Kidney glomerular epithelial cell (primary cell): ENCODE measurements at regions not wholly inside any gene's neighbourhood (a gene's known extent, or its start where the extent isn't known, plus 50 kb on each side); places are given as distances from the start of the nearest gene placed in this dataset.

ENCODE experiments used
- DNase-seq: peaks from one replicate; lab custom pipeline; 2025; lab: John Stamatoyannopoulos, UW

DNA sequence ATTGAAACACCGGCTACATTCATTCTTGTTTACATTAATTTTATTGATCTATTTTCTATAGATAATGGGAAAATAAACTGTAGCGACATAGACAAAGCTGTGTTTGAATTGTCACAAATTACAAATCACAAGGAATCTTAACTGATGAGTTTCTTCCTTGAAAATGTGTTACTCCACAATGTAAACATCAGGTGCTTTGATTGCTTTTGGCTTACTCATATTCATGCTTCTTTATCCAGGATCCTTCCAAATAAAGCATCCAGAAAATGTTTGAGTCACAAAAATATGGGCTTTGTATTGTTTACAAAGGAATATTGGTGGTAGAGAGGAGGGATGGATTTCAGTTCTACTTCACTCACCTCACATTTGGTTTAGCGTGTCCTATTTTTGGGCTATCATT is 64.0 kb downstream of the BMP2 start:
- DNase-seq: no peak

DNA sequence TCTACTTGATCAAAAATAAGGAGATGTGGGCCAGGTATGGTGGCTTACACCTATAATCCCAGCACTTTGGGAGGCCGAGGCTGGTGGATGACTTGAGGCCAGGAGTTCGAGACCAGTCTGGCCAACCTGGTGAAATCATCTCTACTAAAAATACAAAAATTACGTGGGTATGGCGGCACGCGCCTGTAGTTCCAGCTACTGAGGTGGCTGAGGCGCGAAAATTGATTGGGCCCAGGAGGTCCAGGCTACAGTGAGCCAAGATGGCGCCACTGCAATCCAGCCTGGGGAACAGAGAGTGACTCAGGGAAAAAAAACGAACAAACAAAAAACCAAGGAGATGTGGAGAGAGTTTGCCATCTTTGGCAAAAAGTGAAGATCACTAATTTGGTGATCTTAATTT is 65.3 kb downstream of the BMP2 start:
- DNase-seq: no peak

DNA sequence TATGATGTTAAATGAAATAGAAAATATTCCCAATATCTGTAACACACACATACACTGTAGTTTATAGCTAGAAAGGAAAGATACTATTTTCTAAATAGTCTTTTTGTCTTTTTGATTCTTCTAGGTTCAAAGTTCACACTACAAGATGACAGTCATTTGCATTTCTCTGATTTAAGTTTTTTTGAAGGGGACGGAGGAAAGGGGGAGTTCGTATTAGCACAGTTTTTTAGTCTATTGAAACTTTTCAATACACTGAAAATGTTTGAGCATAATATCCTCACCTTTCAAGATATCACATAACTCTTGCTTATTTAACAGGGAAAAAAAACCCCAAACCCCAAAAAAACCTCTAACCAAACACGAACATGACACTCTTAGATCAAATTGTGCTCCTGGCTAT is 68.1 kb downstream of the BMP2 start:
- DNase-seq: no peak

DNA sequence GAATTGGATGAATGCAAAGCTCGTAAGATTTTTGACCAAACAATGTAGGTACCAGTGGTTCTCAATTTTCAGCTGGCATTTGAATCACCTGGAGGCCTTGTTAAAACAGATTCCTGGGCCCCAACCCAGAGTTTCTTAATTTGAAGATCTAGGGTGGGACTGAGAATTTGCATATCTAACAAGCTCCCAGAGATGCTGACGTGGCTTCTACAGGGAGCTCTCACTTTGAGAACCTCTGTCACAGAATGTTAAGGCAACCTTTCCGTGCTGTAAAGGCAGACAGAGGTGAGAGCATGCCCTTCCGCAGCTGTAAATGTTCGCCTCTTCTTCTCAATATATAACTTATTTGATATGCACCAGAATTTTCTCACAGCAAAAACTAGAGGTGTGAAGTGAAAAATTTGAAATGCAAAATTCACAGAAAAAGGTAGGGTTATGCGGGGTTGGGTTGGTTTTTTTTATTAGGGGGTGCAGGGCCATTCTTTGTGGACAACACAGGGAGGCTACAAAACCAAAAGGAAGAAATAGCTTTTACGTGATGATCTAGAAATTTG is 69.4 kb downstream of the BMP2 start:
- no peak for DNase-seq

DNA sequence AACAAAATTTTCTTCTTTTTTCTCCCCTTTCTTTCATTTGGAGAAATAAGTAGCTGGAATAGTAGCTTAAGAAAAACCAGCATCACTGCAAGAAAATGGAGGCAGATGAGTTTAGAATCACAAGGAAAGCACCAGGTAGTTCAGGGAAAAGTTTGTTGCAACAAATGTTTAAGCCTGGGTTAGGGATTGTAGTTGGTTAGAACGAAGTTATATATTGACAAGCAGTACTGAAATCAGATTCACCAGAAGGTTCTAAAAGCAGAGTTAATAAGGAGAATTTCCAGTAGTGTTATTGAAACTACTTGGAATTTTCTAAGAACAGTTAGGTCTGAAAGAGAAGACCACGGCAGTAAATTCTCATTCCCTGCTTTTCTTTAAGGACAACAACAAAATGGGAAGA is 70.2 kb downstream of the BMP2 start:
- DNase-seq: no peak

DNA sequence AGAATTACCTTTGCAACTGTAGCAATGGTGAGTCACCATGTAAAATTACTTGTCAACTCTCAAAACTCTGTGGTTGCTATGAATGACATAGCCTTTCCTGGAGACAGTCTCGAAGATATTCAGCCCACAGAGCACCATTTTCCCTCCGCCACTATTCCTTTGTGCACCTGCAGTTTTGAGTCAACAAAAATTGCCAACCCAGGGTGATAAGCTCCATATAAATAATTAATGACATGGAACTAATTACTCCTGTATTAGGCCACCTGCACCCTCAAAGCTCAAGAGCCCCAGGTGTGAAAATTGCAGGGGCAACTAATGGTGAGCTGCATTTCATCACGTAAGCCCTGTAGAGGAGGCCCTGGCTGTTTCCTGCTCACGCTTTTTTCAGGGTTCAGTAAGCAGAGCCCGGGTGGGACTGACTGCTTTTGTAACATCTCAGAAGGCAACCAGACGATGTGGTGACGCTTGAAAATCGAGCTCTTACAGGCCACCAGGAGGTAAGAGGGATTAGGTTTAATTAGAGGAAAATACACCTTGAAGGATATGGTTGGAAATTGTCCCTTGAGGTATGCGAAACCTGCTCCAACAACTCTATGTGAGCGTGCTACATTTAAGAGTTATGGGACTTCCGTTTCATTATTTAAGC is 70.8 kb downstream of the BMP2 start:
- DNase-seq: peak; percentile 54

DNA sequence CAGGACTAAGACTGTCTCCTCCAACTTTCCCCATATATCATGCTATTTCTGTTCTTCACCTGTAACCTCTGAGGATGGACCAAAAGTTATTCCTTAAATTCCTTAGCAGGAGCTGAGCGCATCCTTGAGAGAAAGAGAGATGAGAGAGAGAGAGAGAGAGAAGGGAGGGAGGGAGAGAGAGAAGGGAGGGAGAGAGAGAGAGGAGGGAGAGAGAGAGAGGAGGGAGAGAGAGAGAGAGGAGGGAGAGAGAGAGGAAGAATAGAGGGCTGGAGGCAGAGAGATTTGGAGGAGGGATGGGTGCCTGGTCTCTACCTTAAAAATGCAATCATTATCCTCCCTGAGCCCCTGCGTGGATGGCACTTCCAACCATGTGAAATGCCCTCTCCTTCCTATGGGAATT is 73.6 kb downstream of the BMP2 start:
- no peak for DNase-seq

DNA sequence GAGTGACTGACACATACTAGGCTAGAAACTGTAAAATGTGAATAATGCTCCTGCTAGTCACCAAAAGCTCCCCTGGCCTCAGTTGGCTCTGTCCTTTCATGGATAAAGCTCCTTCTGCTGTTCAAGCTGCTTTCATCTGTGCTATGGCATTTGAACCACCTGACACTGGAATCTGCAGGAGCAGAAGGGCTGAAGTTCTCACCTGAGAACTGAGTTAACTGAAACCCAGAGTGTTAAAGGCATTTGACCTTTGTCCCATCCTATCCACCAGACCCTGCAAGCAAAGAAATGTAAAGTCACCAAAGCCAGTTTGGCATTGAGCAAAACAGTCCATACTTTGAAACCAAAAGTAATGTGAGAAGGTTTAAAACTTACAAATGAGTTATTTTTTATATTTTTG is 77.7 kb downstream of the BMP2 start:
- DNase-seq: no peak

DNA sequence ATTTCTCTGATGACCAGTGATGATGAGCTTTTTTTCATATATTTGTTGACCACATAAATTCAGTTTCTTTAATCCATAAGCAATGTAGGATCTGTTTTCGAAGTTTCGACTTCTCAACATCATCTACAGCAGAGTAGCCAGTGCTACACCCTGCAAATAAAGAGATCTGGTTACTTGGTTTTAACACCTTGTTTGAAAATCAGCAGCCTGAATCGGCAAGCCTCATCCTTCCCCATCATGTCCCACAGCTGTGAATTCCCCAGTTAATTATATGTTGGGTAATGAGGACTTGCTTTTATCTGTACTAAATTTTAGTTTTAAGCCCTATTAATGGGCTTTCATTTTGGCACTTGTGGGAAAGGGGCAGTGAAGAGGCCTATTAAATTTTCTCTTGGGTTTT is 80.6 kb downstream of the BMP2 start:
- DNase-seq: no peak

DNA sequence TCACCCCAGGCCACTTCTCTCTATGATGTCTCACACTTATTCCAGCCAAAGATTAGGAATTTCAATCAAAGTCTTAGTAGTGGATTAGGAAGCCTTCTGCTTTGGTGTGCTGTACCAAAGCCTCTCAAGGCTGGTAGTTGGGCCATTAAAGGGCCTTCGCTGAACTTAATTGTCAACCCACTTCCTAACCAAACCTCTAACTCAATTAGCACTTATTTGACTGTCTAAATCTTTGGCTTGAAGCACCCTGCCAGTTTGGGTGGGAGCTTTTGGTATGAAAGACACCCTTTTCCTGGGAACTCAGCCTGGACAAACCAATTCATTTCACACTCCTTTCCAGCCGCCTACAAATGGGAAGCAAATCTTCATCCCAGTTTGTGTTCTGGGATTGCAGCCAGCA is 81.5 kb downstream of the BMP2 start:
- DNase-seq: no peak

DNA sequence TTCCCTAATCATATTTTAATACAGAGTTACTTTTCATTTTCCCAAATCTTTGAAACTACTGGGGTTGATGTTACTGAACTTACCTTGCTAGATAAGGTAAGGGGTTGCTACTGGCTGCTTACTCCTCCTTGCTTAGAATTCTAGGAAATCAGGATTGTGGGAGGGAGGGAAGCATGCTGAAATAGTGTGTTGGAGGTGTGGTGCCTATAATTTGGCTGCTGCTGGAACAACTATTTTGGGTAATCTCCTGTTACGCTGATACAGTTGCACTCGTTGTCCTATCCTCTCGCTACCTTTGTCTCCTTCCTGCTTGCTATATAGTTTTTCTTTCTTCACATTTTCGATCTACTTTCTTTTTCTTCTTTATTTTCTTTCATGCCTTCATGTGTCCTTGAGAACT is 83.7 kb downstream of the BMP2 start:
- DNase-seq: no peak

DNA sequence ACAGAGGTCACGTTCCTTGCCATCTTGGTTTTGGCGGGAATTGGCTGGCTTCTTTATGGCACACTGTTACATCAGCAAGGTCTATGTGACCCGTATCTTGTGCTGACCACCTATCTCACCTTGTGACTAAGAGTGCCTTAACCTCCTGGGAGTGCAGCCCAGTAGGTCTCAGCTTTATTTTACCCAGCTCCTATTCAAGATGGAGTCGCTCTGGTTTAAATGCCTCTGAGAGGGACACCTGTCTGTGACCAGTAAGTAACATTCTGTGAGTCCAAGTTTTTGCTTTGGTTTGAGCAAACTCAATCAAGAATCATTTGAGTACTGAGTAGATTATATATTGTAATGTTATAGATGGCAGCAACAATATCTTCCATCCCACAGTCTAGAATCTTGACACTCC is 85.0 kb downstream of the BMP2 start:
- no peak for DNase-seq

DNA sequence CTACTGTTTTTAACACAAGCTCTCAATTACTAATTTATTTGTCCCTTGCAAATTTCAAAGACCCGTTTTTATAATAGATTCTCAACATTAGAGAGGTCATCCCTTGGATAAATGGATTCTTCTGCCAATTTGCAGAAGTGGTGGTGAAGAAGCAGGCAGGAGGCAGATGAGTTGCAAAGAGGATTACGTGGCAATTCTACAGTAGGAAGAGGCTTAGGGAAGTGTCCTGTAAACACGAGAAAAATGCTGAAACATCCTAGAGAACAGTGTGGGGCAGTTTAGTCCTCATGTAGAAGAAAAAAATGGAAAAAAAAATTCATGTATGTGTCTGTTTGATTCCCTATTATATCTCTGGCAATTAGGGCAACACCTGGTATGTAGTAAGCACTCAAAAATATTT is 87.6 kb downstream of the BMP2 start:
- no peak for DNase-seq

DNA sequence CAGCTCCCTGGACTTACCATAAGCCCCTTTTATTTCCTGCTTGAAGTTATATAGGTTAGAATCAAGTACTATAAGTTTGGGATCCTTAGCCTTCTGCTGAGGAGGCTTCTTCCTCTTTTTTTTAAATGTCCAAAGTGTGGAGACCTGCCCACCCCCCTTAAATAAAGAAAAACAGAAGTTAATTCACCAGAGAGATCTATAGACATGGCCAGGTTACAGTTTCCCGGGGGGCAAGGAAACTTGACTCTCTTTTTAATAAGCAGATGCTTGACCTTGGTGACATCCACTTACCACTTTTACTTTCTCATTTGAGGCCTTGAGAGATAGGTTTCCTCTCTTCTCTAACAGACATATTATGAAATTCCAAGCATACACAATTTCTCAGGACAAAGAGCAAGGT is 88.3 kb downstream of the BMP2 start:
- DNase-seq: no peak

DNA sequence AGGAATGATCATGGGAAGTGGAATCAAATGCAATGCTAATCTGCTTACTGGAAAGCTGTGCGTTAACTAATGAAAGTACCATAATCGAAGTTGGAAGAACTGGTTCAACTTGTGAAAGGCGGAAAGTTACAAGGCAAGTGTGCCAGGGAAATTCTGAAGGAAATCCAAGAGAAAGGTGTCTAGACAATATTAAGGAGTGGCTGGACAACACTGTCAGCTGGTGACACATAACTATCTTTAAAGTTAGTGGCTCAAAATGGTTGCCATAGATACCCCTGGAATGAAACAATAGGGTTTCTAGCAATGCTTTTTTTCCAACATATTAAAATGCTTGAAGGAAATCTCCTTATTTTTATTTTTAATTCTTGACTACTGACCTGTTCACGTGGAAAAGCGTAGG is 90.4 kb downstream of the BMP2 start:
- DNase-seq: no peak

DNA sequence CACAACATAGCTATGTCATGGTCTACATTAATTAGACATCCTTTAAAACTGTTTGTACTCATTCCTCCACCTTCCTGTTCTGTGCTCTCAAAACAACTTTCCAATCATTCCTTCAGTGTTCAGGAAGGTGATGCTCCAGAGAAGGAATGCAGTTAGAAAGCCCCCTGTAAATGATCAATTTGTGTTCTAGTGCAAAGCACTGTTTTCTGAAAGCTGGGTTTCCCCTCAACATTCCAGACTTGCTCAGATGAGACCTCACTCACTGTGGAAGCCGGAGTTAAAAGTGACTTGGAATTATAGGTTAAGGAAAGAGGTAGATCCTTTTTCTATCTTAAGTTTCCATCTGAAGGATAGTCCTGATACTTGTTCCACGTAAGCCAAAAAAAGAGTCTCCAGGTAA is 95.9 kb downstream of the BMP2 start:
- peak; percentile 88 for DNase-seq

DNA sequence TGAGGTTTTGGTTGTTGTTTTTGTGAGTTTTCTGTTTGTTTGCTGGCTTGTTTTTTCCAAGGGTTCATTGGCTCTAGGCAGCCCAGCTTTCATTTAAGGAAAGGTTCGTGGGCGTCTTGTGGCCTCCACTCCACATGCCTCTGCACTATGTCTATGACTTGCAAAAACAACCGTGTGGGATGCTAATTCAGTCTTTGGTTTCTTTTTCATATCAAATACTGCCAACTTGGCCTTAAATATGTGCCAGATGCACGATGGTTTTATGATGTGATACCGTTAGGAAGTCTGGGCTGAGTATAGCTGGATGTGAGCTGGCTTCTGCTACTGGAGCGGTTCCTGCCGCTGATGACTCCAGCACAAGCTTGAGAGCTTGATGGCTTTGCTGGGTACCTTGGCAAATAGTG is 96.3 kb downstream of the BMP2 start:
- peak; percentile 74 for DNase-seq

DNA sequence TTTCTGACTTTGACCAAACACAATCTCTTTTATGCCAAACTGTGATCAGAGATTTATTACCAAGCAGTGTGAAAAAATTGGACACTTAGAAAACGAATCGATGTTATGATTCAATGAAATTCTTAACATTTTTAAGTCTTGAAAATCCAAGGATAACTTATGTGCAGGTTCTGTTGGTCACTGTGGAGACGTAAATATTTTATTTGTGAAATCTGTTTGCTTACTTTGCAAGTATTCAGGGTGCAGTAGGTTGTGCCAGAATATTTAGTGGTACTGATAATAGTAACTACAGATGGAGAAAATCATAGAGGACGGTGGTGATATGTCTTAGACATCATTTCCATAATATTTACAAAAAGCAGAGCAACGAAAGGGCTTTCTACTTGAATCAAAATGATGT is 97.3 kb downstream of the BMP2 start:
- peak; percentile 44 for DNase-seq

DNA sequence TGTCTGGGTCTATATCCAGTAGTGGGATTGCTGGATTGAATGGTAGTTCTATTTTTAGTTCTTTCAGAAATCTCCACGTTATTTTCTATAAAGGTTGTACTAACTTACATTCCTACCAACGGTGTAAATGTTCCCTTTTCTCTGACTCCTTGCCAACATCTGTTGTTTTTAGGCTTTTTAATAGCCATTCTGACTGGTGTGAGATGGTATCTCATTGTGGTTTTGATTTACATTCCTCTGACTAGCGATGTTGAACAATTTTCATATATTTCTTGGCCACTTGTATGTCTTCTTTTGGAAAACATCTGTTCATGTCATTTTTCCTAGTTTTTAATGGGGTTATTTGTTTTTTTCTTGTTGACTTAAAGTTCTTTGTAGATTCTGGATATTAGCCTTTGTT is 99.3 kb downstream of the BMP2 start:
- DNase-seq: peak; percentile 84

DNA sequence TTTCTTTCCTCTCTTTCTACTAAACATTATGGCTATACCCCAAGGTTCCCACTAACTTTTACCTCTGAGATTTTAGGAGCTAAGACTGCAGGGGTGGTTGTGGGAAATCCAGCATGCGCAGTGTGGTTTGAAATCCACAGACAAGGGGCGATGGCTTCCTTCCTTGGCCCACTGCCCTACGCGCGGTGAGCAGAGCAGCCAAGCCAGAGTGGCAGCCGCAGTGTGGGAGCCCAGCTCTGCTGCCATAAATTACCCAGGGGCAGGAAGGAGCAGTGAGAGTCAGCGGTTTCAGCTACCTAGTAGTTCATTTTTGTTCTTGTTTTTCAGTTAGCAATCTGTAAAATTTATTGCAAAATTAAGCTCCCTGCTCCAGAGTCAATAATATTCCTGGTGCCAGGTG is 101.4 kb downstream of the BMP2 start:
- DNase-seq: no peak

DNA sequence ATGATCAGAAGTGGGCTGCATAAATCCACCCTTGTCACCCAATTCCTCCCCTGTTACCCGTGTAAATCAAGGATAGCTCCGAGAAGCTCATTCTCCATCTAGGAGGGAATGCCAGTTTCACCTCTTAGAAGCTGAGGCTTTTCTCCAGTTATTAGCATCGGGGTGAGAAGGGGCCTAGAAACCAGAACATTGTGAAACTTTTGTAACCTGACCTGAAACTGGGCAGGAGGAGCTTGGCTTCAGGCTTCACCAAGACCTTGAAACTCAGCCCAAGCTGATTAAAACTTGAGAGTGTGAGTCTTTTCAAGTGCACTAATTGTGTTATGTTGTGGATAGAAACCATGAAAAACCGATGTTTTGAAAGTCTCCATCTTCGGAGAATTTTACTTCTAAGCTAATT is 103.1 kb downstream of the BMP2 start:
- no peak for DNase-seq

DNA sequence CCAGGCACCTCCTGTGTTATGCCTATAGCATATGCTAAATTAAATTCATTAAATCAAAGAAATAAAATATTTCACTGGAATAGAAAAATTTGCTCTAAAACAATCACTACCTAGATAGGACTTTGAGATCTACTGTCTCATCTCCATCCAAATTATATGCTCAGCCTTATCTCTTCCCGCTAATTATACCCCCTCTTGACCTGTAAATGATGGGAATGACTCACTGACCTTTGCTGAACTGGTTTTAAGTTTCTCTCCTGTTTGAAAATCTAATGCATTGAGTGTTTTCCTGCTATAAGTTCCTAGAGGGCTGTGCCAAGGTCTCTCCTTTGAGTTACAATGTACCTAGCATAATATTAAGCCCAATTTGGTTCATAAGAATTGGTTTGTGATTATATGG is 110.1 kb downstream of the BMP2 start:
- no peak for DNase-seq

DNA sequence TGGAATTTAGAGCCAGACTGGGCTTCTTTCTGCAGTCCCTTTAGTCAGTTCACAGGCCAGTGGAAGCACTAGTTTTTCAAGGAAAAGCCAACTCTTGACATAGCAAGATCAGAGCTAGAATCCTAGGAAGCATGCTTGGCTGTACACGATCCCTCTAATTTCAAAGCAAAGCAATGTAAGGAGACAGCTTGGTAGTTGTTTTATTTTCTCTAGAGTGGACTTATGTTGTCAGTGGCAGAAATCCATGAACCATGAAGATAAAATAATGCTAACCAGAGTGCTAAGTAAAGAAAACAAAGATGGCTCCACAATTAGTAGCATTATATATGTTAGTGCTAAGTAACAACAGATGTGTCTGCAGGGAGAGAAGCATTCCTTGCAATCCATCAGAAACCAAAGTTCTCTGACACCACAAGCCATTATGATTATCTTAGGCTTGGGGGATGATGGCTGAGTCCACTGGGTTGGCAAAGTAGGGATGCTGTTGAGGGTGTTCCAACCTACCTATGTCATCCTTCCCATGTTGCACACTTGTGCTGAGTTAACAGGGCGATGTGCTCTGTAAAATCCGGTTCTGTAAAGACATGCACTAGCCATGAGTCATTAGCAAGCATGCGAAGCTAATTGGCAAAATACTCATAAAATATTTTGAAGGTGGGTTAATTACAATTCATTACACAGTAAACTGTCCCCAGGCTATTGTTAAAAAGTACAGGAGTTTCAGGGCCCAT is 115.2 kb downstream of the BMP2 start:
- DNase-seq: peak; percentile 54

DNA sequence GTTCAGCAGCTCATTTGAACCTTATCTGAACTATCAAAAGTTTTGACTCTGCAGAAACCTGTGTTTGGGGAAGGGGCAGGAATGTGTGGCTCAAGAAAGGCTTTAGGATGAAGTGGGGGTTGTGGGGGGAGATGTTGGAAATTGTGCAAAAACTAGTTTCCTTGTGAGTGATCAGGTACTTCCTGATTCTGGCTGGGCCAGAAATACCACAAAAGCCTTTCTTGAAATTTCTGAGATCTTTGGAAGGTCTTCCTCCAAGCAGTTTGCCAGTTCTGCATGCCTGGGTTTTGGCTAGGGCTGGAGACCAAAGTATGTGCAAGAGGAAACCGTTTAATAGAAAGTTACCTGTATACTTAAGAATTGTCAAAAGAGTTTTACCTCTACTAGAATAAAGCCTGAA is 116.6 kb downstream of the BMP2 start:
- no peak for DNase-seq
